ENCODE measurements at regions not wholly inside any gene's neighbourhood (a gene's known extent, or its start where the extent isn't known, plus 50 kb on each side); places are given as distances from the start of the nearest gene placed in this dataset.

DNA sequence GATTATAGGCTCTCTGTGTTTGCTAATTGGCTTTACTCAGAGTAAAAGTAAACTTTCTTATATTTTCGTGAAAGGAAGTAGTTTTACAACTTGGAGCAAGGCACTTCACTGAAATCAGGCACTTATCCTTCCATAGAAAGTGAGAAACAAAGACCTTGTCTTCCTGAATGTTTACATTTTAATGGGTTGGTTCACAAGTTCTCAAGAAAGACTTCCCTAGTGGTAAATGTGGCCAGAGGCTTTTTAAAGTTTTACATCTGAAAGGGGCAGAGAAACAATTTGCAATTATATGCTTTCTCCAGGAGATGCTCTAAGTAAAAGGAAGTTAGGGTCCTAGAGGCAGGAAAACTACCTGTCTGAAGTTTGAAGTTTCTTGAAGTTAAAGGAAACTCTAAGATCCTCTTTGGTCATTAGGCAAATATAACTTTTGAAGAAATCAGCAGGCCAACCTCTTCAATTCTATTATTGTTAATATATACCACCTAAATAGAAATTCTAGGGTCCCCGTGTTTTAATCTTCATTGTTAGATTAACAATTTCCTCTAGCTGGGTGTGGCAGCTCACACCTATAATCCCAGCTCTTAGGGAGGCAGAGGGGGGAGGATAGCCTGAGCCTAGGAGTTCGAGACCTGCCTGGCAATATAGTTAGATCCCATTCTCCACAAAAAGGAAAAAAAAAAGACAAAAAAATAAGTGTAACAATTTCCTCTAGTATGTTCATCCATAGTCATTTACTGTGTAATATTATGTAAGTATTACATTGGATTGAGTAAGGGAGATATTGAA is 644.9 kb upstream of the FOXG1 start:
- 35 to 46% methylated on average over 3 of the region's 3 CpGs for WGBS, 2 donors
- no peaks in the 10 kb centered on the region for H3K36me3 ChIP-seq (ENCODE audit: control insufficient read depth in 2 of 2, insufficient read depth in 2 of 2, low read length in 1 of 2)
- H3K4me1 ChIP-seq (ENCODE audit: control insufficient read depth in 2 of 2, insufficient read depth in 2 of 2, low read length in 1 of 2), result no peaks in the 10 kb centered on the region

DNA sequence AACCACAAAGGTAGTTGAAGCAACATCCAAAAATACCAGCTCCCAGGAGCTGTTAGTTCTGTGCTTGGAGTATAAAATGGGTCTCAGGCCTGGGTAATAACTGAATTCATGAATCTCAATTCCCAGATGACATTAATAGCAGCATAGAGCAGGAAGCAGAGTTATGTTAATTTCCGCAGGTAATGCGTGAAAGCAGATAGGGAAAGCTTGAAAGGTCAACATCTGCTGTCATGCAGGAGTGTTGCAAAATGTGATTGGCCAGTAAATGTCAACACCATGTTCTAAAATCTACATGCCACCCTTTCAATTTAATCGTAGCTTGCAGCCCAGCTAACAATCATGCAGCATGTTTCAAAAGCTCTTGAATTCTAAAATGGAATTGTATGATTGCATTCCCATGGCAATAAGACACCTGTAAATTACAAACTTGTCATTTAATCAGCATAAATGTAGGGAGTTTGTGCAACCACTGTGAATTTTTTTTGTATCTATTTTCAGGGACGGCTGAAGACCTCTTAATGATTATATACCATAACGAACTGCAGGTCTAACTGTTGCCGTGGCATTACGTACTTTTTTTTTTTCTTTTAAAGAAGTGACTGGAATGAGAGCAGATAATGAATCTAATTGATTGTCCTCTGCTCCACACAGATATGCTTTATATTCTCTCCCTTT is 635.8 kb upstream of the FOXG1 start:
- no peaks in the 10 kb centered on the region for H3K36me3 ChIP-seq (ENCODE audit: control insufficient read depth in 2 of 2, insufficient read depth in 2 of 2, low read length in 1 of 2)
- no peaks in the 10 kb centered on the region for H3K4me1 ChIP-seq (ENCODE audit: control insufficient read depth in 2 of 2, insufficient read depth in 2 of 2, low read length in 1 of 2)
- no peak overlapping the region for H3K27ac ChIP-seq (ENCODE audit: low read depth in 2 of 2, low read length in 1 of 2)
- H3K9me3 ChIP-seq (ENCODE audit: control insufficient read depth in 2 of 2, insufficient read depth in 1 of 2, low read depth in 1 of 2, low read length in 1 of 2), result no peaks in the 10 kb centered on the region
- 64 to 77% methylated on average over 7 of the region's 7 CpGs for WGBS, 2 donors
- H3K4me3 ChIP-seq (ENCODE audit: low read depth in 1 of 2, low read length in 2 of 2), result no peak overlapping the region
- no peaks in the 10 kb centered on the region for H3K27me3 ChIP-seq (ENCODE audit: control insufficient read depth in 1 of 2, insufficient read depth in 2 of 2, low read length in 2 of 2)

More for the DNA sequence above, 644.9 kb upstream of the FOXG1 start:
- H3K27me3 ChIP-seq (ENCODE audit: control insufficient read depth in 1 of 2, insufficient read depth in 2 of 2, low read length in 2 of 2), result no peaks in the 10 kb centered on the region
- H3K27ac ChIP-seq (ENCODE audit: low read depth in 2 of 2, low read length in 1 of 2), result no peak overlapping the region
- no peak overlapping the region for H3K4me3 ChIP-seq (ENCODE audit: low read depth in 1 of 2, low read length in 2 of 2)
- no peaks in the 10 kb centered on the region for H3K9me3 ChIP-seq (ENCODE audit: control insufficient read depth in 2 of 2, insufficient read depth in 1 of 2, low read depth in 1 of 2, low read length in 1 of 2)

DNA sequence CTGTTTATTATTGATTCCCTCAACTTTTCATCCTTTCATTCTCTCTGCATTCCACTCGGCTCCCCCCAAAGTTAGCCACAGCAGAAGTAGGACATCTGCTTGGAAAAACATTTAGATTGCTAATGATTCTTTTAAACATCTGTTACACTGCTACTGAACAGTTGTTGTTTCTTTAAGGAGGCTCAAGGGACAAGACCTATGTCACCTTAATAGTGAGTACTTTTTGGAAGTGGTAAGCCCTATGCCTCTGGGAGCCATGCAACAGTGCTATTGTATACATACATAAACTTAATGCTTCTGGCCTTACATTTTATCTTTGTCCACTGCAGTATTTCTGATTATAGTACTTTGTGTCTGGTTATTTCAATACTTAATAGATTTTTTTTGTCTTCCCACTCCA is 628.2 kb upstream of the FOXG1 start:
- H3K9me3 ChIP-seq (ENCODE audit: control insufficient read depth in 2 of 2, insufficient read depth in 1 of 2, low read depth in 1 of 2, low read length in 1 of 2), result no peaks in the 10 kb centered on the region
- H3K4me1 ChIP-seq (ENCODE audit: control insufficient read depth in 2 of 2, insufficient read depth in 2 of 2, low read length in 1 of 2), result no peaks in the 10 kb centered on the region
- no peaks in the 10 kb centered on the region for H3K36me3 ChIP-seq (ENCODE audit: control insufficient read depth in 2 of 2, insufficient read depth in 2 of 2, low read length in 1 of 2)
- no peak overlapping the region for H3K27ac ChIP-seq (ENCODE audit: low read depth in 2 of 2, low read length in 1 of 2)
- H3K4me3 ChIP-seq (ENCODE audit: low read depth in 1 of 2, low read length in 2 of 2), result no peak overlapping the region
- H3K27me3 ChIP-seq (ENCODE audit: control insufficient read depth in 1 of 2, insufficient read depth in 2 of 2, low read length in 2 of 2), result no peaks in the 10 kb centered on the region
- WGBS, 2 donors, result 55 to 56% methylated on average over 1 of the region's 1 CpG

DNA sequence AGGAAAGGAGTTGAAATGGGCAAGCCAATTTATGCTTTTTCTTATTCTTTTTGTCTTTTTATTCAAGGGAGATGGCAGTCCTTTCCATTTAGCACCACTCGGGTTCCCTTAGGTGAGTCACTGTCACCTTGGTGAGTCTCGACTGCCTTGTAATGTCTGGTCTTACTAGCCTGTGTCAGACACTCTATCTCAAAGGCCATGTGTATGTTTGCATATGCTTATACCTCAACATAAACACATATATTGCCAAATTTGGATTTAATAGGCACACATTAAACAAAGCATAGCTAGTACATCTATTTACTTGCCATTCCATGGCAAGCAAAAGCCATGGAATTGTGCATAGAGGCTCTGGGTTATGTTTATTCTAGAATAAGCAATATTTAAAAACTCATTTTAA is 624.9 kb upstream of the FOXG1 start:
- Histone ChIP-seq H3K36me3 (ENCODE audit: control insufficient read depth in 2 of 2, insufficient read depth in 2 of 2, low read length in 1 of 2) (no peaks in the 10 kb centered on the region), H3K27ac (ENCODE audit: low read depth in 2 of 2, low read length in 1 of 2) (no peak overlapping the region), H3K4me1 (ENCODE audit: control insufficient read depth in 2 of 2, insufficient read depth in 2 of 2, low read length in 1 of 2) (no peaks in the 10 kb centered on the region), H3K27me3 (ENCODE audit: control insufficient read depth in 1 of 2, insufficient read depth in 2 of 2, low read length in 2 of 2) (no peaks in the 10 kb centered on the region), H3K4me3 (ENCODE audit: low read depth in 1 of 2, low read length in 2 of 2) (no peak overlapping the region), H3K9me3 (ENCODE audit: control insufficient read depth in 2 of 2, insufficient read depth in 1 of 2, low read depth in 1 of 2, low read length in 1 of 2) (peaks cover 0 to 3% of the 10 kb centered on the region in 2 donors)
- 60 to 63% methylated on average over 2 of the region's 2 CpGs for WGBS, 2 donors

DNA sequence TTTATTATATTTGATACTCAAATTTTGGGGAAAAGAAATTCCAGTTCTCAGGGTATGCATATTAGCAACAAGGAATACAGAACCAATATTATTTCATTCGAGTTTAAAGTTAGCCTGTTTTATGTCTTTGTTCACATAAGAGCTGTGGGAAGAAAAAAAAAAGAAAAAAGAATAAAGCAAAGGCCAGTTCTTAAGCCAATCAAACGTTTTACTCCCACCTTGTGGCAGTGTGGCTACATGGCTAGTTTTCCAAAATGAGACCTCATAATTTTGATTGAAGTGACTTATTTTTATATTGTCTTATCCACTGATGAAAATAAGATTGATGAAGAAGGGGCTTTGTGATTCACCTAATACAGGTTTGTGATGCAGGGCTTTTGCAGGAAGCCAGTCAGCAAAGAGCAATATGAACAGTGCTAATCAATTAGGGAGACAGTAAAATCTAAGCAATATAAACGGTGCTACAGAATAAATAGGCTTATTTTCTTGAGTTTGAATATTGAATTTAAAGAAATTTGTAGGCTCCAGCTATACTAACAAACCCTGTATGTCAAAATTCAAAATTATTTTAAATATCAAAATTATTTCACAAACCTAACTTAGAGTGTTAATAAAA is 624.1 kb upstream of the FOXG1 start:
- Histone ChIP-seq H3K36me3 (ENCODE audit: control insufficient read depth in 2 of 2, insufficient read depth in 2 of 2, low read length in 1 of 2) (no peaks in the 10 kb centered on the region), H3K27ac (ENCODE audit: low read depth in 2 of 2, low read length in 1 of 2) (no peak overlapping the region), H3K9me3 (ENCODE audit: control insufficient read depth in 2 of 2, insufficient read depth in 1 of 2, low read depth in 1 of 2, low read length in 1 of 2) (peaks cover 0 to 3% of the 10 kb centered on the region in 2 donors), H3K4me1 (ENCODE audit: control insufficient read depth in 2 of 2, insufficient read depth in 2 of 2, low read length in 1 of 2) (no peaks in the 10 kb centered on the region), H3K27me3 (ENCODE audit: control insufficient read depth in 1 of 2, insufficient read depth in 2 of 2, low read length in 2 of 2) (no peaks in the 10 kb centered on the region), H3K4me3 (ENCODE audit: low read depth in 1 of 2, low read length in 2 of 2) (no peak overlapping the region)
- WGBS, 2 donors, result 9 to 14% methylated on average over 3 of the region's 3 CpGs

DNA sequence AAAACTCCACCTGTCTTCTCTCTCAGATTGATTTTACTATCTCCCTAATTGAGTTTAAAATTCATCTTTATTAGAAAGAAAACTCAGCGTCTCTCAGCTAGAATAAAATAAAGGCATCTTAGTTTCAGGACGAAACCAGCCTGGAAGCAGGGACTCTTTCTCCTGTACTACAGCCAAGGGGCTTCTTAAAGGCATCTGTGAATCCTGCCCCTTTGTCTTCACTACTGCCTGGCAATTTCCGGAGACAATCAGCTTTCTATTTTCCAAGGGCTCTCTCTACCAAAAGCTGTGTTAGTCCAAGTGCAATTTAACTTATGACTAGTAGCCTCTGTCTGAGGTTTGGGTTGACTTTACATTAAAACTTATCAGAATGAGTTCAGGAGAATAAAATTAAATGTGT is 623.3 kb upstream of the FOXG1 start:
- 46 to 49% methylated on average over 3 of the region's 3 CpGs for WGBS, 2 donors
- no peak overlapping the region for H3K27ac ChIP-seq (ENCODE audit: low read depth in 2 of 2, low read length in 1 of 2)
- peaks cover 0 to 3% of the 10 kb centered on the region in 2 donors for H3K9me3 ChIP-seq (ENCODE audit: control insufficient read depth in 2 of 2, insufficient read depth in 1 of 2, low read depth in 1 of 2, low read length in 1 of 2)
- H3K36me3 ChIP-seq (ENCODE audit: control insufficient read depth in 2 of 2, insufficient read depth in 2 of 2, low read length in 1 of 2), result no peaks in the 10 kb centered on the region
- no peak overlapping the region for H3K4me3 ChIP-seq (ENCODE audit: low read depth in 1 of 2, low read length in 2 of 2)
- H3K4me1 ChIP-seq (ENCODE audit: control insufficient read depth in 2 of 2, insufficient read depth in 2 of 2, low read length in 1 of 2), result no peaks in the 10 kb centered on the region
- no peaks in the 10 kb centered on the region for H3K27me3 ChIP-seq (ENCODE audit: control insufficient read depth in 1 of 2, insufficient read depth in 2 of 2, low read length in 2 of 2)

DNA sequence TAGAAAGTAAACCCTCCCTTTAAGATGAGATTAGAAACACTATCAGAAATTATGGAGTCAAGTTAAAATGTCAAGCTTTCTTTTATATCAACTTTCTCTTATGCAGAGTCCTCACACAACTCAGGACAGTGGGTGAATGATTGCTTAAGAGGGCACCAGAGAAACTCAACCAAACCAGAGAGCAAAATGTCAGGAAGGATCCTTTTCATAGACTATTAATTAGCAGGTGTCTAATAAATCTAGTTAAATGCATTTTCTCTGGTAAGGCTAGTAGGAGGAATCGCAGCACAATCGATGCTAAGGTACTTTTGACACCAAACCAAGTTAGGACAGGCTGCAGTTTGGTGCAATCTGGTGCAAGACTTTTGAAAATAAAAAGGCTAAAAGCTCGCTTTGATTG is 614.7 kb upstream of the FOXG1 start:
- WGBS, 2 donors, result 76 to 81% methylated on average over 3 of the region's 3 CpGs
- H3K4me3 ChIP-seq (ENCODE audit: low read depth in 1 of 2, low read length in 2 of 2), result no peak overlapping the region
- no peaks in the 10 kb centered on the region for H3K9me3 ChIP-seq (ENCODE audit: control insufficient read depth in 2 of 2, insufficient read depth in 1 of 2, low read depth in 1 of 2, low read length in 1 of 2)
- no peaks in the 10 kb centered on the region for H3K4me1 ChIP-seq (ENCODE audit: control insufficient read depth in 2 of 2, insufficient read depth in 2 of 2, low read length in 1 of 2)
- H3K27me3 ChIP-seq (ENCODE audit: control insufficient read depth in 1 of 2, insufficient read depth in 2 of 2, low read length in 2 of 2), result no peaks in the 10 kb centered on the region
- no peaks in the 10 kb centered on the region for H3K36me3 ChIP-seq (ENCODE audit: control insufficient read depth in 2 of 2, insufficient read depth in 2 of 2, low read length in 1 of 2)
- H3K27ac ChIP-seq (ENCODE audit: low read depth in 2 of 2, low read length in 1 of 2), result no peak overlapping the region

DNA sequence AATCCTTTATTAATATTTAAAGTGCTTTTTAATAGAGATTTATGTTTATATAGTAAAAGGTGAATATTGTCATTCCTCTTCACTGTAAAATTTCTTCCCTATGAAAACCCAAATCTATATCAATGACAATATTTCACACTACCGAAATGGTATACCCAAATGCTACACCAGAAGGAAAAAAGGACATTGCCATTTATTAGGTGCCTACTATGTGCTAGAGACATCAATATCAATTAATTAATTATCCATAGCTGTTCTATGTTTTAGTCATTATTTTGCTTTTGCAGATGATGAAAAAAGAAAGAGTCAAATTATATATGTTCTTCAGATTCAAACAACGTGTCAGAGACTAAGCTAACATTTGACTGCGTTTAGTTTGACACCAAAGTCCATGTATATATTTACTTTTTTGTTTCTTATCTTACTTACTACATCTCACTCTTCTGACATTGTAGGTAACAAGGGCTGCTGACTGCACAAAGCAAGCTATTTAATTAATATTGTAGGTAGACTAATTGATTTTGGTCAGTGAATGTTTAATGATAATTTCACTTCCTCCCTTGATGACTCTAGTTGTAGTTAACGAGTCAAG is 614.0 kb upstream of the FOXG1 start:
- Histone ChIP-seq H3K9me3 (ENCODE audit: control insufficient read depth in 2 of 2, insufficient read depth in 1 of 2, low read depth in 1 of 2, low read length in 1 of 2) (peaks cover 0 to 3% of the 10 kb centered on the region in 2 donors), H3K4me3 (ENCODE audit: low read depth in 1 of 2, low read length in 2 of 2) (no peak overlapping the region), H3K27ac (ENCODE audit: low read depth in 2 of 2, low read length in 1 of 2) (no peak overlapping the region), H3K4me1 (ENCODE audit: control insufficient read depth in 2 of 2, insufficient read depth in 2 of 2, low read length in 1 of 2) (no peaks in the 10 kb centered on the region), H3K36me3 (ENCODE audit: control insufficient read depth in 2 of 2, insufficient read depth in 2 of 2, low read length in 1 of 2) (no peaks in the 10 kb centered on the region), H3K27me3 (ENCODE audit: control insufficient read depth in 1 of 2, insufficient read depth in 2 of 2, low read length in 2 of 2) (no peaks in the 10 kb centered on the region)
- 54 to 67% methylated on average over 4 of the region's 4 CpGs for WGBS, 2 donors

DNA sequence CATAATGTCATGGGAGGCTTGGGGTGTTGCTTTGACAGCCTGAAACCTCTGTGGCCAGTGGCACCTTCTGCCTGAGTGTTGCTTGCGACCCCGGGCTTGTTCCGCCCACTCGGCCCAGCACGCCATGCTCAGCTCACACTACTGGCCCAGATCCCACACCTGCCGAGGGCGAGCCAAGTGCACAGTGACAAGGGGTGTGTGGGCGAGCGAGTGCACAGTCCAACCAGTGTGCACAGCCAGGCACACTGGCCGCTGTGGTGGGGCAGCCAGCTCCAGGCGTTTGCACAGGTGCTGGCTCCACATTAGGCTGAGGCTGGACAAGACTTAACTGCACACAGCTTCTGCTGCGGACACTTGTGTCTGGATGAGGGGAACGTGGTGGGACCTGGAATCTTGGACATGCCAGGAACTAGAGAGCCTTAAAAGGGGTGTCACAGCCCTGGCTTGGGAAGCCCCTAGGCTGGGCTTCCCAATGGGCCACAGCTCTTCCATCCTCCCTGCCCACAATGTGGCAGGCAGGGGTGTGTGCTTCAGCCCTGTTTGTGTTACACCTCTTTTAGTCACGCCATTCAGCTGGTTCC is 609.2 kb upstream of the FOXG1 start:
- Histone ChIP-seq H3K9me3 (ENCODE audit: control insufficient read depth in 2 of 2, insufficient read depth in 1 of 2, low read depth in 1 of 2, low read length in 1 of 2) (peaks cover 3% of the 10 kb centered on the region in 2 donors), H3K27ac (ENCODE audit: low read depth in 2 of 2, low read length in 1 of 2) (no peak overlapping the region), H3K4me3 (ENCODE audit: low read depth in 1 of 2, low read length in 2 of 2) (no peak overlapping the region), H3K27me3 (ENCODE audit: control insufficient read depth in 1 of 2, insufficient read depth in 2 of 2, low read length in 2 of 2) (no peaks in the 10 kb centered on the region), H3K4me1 (ENCODE audit: control insufficient read depth in 2 of 2, insufficient read depth in 2 of 2, low read length in 1 of 2) (no peaks in the 10 kb centered on the region), H3K36me3 (ENCODE audit: control insufficient read depth in 2 of 2, insufficient read depth in 2 of 2, low read length in 1 of 2) (no peaks in the 10 kb centered on the region)
- WGBS, 2 donors, result 82 to 88% methylated on average over 14 of the region's 14 CpGs

Measured in esophagus (tissue), 2 donors.